ENCODE measurements at regions not wholly inside any gene's neighbourhood (a gene's known extent, or its start where the extent isn't known, plus 50 kb on each side); places are given as distances from the start of the nearest gene placed in this dataset.

GRCh38 chr19:31706691-31707620, 357.7 kb upstream of the TSHZ3 start:
- ATAC-seq, result no peak
- TF ChIP-seq CTCF (IDR thresholded peaks at IDR 0.05), result no peak
- Histone ChIP-seq H3K36me3 (no peaks in the 10 kb centered on the region), H3K27me3 (no peaks in the 10 kb centered on the region), H3K4me3 (no peak overlapping the region), H3K27ac (no peak overlapping the region), H3K4me1 (no peaks in the 10 kb centered on the region), H3K9me3 (peaks cover 0 to 31% of the 10 kb centered on the region in 2 donors)
- intact Hi-C loops (cut with DNase I), result no loop called here
- DNase-seq, result peak in 2 of 4 donors; percentile 67 to 68

DNA sequence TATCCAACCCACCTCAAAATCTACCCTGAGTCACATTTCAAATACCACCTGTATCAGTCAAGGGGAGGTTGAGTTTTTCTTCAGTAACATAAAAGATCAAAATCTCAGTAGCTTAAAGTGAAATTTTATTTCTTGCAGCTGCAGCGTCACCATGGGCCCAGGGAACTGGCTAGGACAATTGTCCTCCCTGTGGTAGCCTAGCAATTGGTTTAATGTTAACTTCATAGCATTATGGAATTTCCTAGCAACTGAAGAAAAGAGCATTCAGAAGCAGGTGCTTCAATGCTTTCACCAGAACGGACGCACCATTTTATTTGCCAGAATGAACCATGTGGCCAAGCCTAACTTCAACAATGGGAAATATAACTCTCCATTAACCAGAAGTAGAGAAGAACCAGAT, 359.3 kb upstream of the TSHZ3 start:
- peaks cover 0 to 31% of the 10 kb centered on the region in 2 donors for H3K9me3 ChIP-seq
- DNase-seq (no peak), ATAC-seq (no peak)
- no peaks in the 10 kb centered on the region for H3K4me1 ChIP-seq
- H3K27ac ChIP-seq, result no peak overlapping the region
- intact Hi-C loops (cut with DNase I), result no loop called here
- no peaks in the 10 kb centered on the region for H3K36me3 ChIP-seq
- no peak for TF ChIP-seq CTCF (IDR thresholded peaks at IDR 0.05)
- H3K4me3 ChIP-seq, result no peak overlapping the region
- H3K27me3 ChIP-seq, result no peaks in the 10 kb centered on the region

- Histone ChIP-seq H3K36me3 (no peaks in the 10 kb centered on the region), H3K9me3 (peaks cover 0 to 35% of the 10 kb centered on the region in 2 donors), H3K27me3 (no peaks in the 10 kb centered on the region), H3K27ac (no peak overlapping the region), H3K4me1 (no peaks in the 10 kb centered on the region), H3K4me3 (no peak overlapping the region)
- no peak for TF ChIP-seq CTCF (IDR thresholded peaks at IDR 0.05)
- DNase-seq (no peak), ATAC-seq (no peak)
- intact Hi-C loops (cut with DNase I), result no loop called here
Measured at GRCh38 chr19:31709476-31709875, 360.2 kb upstream of the TSHZ3 start.

DNA sequence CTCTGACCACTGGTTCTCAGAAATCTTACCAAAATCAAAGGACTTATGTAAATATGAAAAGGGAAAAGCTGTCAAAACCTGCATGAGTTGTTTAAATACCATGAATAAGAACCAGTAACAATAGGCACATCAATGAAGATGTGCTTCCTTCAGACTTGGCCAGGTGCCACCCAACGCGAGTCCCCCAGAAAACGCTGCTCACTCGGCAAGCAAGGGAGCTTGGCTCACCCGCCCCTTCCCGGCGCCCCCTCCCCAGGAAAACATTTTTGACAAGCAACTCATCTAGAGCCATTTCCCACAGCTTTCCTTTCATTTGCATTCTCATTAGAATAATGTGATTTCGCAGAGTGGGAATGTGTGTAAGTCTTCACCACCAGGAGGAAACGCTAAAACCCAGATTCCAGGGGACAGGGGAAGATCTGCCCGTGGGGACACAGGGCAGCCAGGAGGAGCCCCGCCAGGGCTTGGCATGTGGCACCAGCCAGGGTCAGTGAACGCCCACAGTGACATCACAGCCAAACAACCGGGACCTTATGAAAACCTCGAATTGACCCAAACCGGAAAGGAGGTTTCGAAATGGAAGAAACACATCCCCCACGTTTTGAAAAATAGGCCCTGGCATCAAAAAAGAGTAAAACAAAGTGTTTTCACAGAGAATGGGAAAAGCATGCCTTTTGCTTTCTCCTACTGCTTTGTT, 366.2 kb upstream of the TSHZ3 start:
- ATAC-seq, result no peak

More for the DNA sequence above, 366.2 kb upstream of the TSHZ3 start:
- Histone ChIP-seq H3K4me1 (no peaks in the 10 kb centered on the region), H3K36me3 (no peaks in the 10 kb centered on the region), H3K27me3 (peaks cover 0 to 23% of the 10 kb centered on the region in 2 donors), H3K27ac (no peak overlapping the region), H3K9me3 (peaks cover 0 to 32% of the 10 kb centered on the region in 2 donors), H3K4me3 (no peak overlapping the region)
- peak in 1 of 4 donors; percentile 55 for DNase-seq
- TF ChIP-seq CTCF (IDR thresholded peaks at IDR 0.05), result no peak
- intact Hi-C loops (cut with DNase I), result no loop called here
